Caco-2 (cell line): ENCODE measurements at regions not wholly inside any gene's neighbourhood (a gene's known extent, or its start where the extent isn't known, plus 50 kb on each side); places are given as distances from the start of the nearest gene placed in this dataset.

Experiments
- BruUV-seq: library from RNA; stranded (reverse); fragments of 400-500 nt; replicated peaks from 2 replicates; lab custom pipeline; 2021; lab: Mats Ljungman, UMichigan
- CTCF ChIA-PET: fragments of 300-600 bp; sonication (Branson Sonifier 250); formaldehyde crosslinking; loops from one replicate; lab custom pipeline; 2022; ENCODE audit warnings: antibody characterized with exemption; lab: Charles Lee
- POLR2A ChIA-PET: fragments of 300-600 bp; sonication (Branson Sonifier 250); formaldehyde crosslinking; loops from one replicate; lab custom pipeline; 2022; ENCODE audit warnings: antibody characterized with exemption; lab: Charles Lee
- DNase-seq, 2 experiments: peaks; one replicate each; pipeline versions ENCODE4 v3.0.0 to v3.0.0-alpha.2; 2020 to 2022
- H3K27me3 ChIP-seq: replicated peaks from 2 replicates; pipeline ENCODE4 v1.6.0; 2011; ENCODE audit warnings: low read length; ENCODE audit not compliant: control insufficient read depth, insufficient read depth
- H3K36me3 ChIP-seq: 2 replicates; pipeline ENCODE4 v1.5.1; 2011; ENCODE audit warnings: low read length; ENCODE audit not compliant: control insufficient read depth, insufficient read depth
- H3K4me1 ChIP-seq: fragments of 250-450 bp; sonication (Bioruptor Pico); 2 replicates; pipeline ENCODE4 v1.5.1; 2020; ENCODE audit warnings: mild to moderate bottlenecking
- H3K4me3 ChIP-seq: 2 replicates; pipeline ENCODE4 v1.5.1; 2011; ENCODE audit warnings: low read depth, mild to moderate bottlenecking, control low read depth, low read length
- H3K9me3 ChIP-seq: fragments of 250-450 bp; sonication (Bioruptor Pico); 2 replicates; pipeline ENCODE4 v1.5.1; 2020; ENCODE audit warnings: mild to moderate bottlenecking, moderate library complexity
- H3K27ac Mint-ChIP-seq: one replicate; pipeline ENCODE4 v1.8.0; 2022; ENCODE audit warnings: mixed read lengths; ENCODE audit not compliant: unreplicated experiment
- H3K27me3 Mint-ChIP-seq: one replicate; pipeline ENCODE4 v1.8.0; 2022; ENCODE audit warnings: mixed read lengths; ENCODE audit not compliant: insufficient read depth, unreplicated experiment
- H3K36me3 Mint-ChIP-seq: one replicate; pipeline ENCODE4 v1.8.0; 2022; ENCODE audit warnings: mild to moderate bottlenecking, mixed read lengths; ENCODE audit not compliant: insufficient read depth, unreplicated experiment
- H3K4me1 Mint-ChIP-seq: one replicate; pipeline ENCODE4 v1.8.0; 2022; ENCODE audit warnings: low read depth, mixed read lengths; ENCODE audit not compliant: unreplicated experiment
- H3K4me3 Mint-ChIP-seq: one replicate; pipeline ENCODE4 v1.8.0; 2022; ENCODE audit warnings: mild to moderate bottlenecking, moderate library complexity, mixed read lengths; ENCODE audit not compliant: unreplicated experiment
- H3K9me3 Mint-ChIP-seq: one replicate; pipeline ENCODE4 v1.8.0; 2022; ENCODE audit warnings: mixed read lengths; ENCODE audit not compliant: unreplicated experiment
- CTCF ChIP-seq, 2 experiments: fragments of 200-600 bp in 1 of 2; IDR thresholded peaks; 1 replicate in 1 of 2; 2 replicates in 1 of 2; pipeline versions ENCODE4 v1.5.1 to v1.8.0; 2011 to 2022; ENCODE audit warnings: antibody characterized with exemption in 1 of 2, control low read depth in 1 of 2, inconsistent platforms in 1 of 2, low read depth in 1 of 2, low read length in 1 of 2, mild to moderate bottlenecking in 1 of 2, moderate library complexity in 1 of 2; ENCODE audit not compliant: insufficient read depth in 1 of 2, severe bottlenecking in 1 of 2, unreplicated experiment in 1 of 2
- intact Hi-C: fragments of 100-400 bp; cut with micrococcal nuclease; formaldehyde crosslinking; loops from one replicate; pipeline ENCODE4 v1.10.0; 2022; ENCODE audit not compliant: unreplicated experiment

DNA sequence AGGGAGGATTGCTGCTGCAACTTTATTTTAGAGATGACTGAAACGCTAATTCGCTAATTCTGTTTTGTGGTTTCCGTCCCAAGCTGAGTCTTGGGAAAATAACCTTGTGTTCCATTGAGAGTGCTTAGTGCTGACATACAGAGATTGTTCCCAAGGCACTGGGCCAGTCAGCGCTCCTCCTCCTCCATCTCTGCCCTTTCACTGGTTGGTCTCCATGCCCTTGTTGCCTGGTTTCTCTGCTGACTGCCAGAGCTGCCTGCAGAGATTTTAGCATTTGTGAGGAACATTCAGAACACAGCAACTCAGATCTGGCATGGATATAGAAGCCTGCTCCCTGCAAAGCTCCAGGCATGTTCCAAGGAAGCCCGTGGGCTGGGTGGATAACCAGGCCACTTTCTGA is 126.0 kb upstream of the IRX2 start:
- intact Hi-C loops, result no loop called here
- no peak overlapping the region for H3K4me3 Mint-ChIP-seq
- no peaks in the 10 kb centered on the region for H3K4me1 Mint-ChIP-seq
- ChIA-PET CTCF (no interaction called here), POLR2A (no interaction called here)
- no peak overlapping the region for H3K27ac Mint-ChIP-seq
- no peak for TF ChIP-seq CTCF (IDR thresholded peaks at IDR 0.05; ENCODE audit: insufficient read depth in 1 of 2, low read depth in 1 of 2, low read length in 1 of 2, severe bottlenecking in 1 of 2, unreplicated experiment in 1 of 2)
- BruUV-seq, result no TSS peak
- no peaks in the 10 kb centered on the region for H3K27me3 ChIP-seq
- peaks cover 29% of the 10 kb centered on the region for H3K9me3 Mint-ChIP-seq
- no peaks in the 10 kb centered on the region for H3K36me3 ChIP-seq
- H3K36me3 Mint-ChIP-seq, result no peaks in the 10 kb centered on the region
- H3K9me3 ChIP-seq, result peaks cover 18% of the 10 kb centered on the region
- H3K4me3 ChIP-seq, result no peak overlapping the region
- DNase-seq, result no peak
- H3K4me1 ChIP-seq, result no peaks in the 10 kb centered on the region
- peaks cover 7% of the 10 kb centered on the region for H3K27me3 Mint-ChIP-seq

GRCh38 chr5:2876183-2876582 is 124.7 kb upstream of the IRX2 start:
- Mint-ChIP-seq H3K27ac (no peak overlapping the region), H3K27me3 (peaks cover 5% of the 10 kb centered on the region), H3K4me3 (no peak overlapping the region), H3K36me3 (no peaks in the 10 kb centered on the region), H3K9me3 (peaks cover 19% of the 10 kb centered on the region), H3K4me1 (no peaks in the 10 kb centered on the region)
- no TSS peak for BruUV-seq
- Histone ChIP-seq H3K36me3 (no peaks in the 10 kb centered on the region), H3K27me3 (no peaks in the 10 kb centered on the region), H3K9me3 (peaks cover 18% of the 10 kb centered on the region), H3K4me1 (no peaks in the 10 kb centered on the region), H3K4me3 (no peak overlapping the region)
- TF ChIP-seq CTCF (IDR thresholded peaks at IDR 0.05; ENCODE audit: insufficient read depth in 1 of 2, low read depth in 1 of 2, low read length in 1 of 2, severe bottlenecking in 1 of 2, unreplicated experiment in 1 of 2), result no peak
- no peak for DNase-seq
- intact Hi-C loops, result no loop called here
- CTCF ChIA-PET, result no interaction called here
- POLR2A ChIA-PET, result no interaction called here

DNA sequence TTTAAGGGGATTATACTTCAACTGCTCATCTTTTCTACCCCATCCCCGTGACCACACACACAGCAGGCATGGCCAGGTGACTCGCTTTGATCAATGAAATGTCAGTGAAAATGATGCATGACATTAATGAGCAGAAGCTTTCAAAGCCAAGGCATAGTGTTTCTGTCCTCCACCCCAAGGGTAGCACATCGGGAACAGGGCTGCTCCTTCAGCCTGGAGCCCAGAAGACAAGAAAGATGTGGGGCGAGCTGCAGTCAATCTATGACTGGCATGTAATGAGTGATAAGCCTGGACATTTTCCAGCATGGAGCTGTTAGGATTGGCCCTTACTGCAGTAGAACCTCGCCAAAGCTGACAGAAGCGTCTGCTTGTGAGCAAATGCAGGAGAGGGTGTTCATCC is 122.6 kb upstream of the IRX2 start:
- Histone ChIP-seq H3K9me3 (no peaks in the 10 kb centered on the region; the same call in 1 of the 2 replicates), H3K4me3 (no peak overlapping the region), H3K27me3 (no peaks in the 10 kb centered on the region), H3K36me3 (no peaks in the 10 kb centered on the region), H3K4me1 (no peaks in the 10 kb centered on the region)
- H3K4me3 Mint-ChIP-seq, result no peak overlapping the region
- ChIA-PET POLR2A (no interaction called here), CTCF (no interaction called here)
- no peak for TF ChIP-seq CTCF (IDR thresholded peaks at IDR 0.05; ENCODE audit: insufficient read depth in 1 of 2, low read depth in 1 of 2, low read length in 1 of 2, severe bottlenecking in 1 of 2, unreplicated experiment in 1 of 2)
- peaks cover 10% of the 10 kb centered on the region for H3K9me3 Mint-ChIP-seq
- intact Hi-C loops, result no loop called here
- H3K4me1 Mint-ChIP-seq, result no peaks in the 10 kb centered on the region
- no peak for DNase-seq
- no TSS peak for BruUV-seq
- H3K36me3 Mint-ChIP-seq, result no peaks in the 10 kb centered on the region
- peaks cover 18% of the 10 kb centered on the region for H3K27me3 Mint-ChIP-seq
- H3K27ac Mint-ChIP-seq, result no peak overlapping the region
